ENCODE measurements at regions not wholly inside any gene's neighbourhood (a gene's known extent, or its start where the extent isn't known, plus 50 kb on each side); places are given as distances from the start of the nearest gene placed in this dataset.

GRCh38 chr15:37249249-37249648 is 148.9 kb upstream of the MEIS2 start:
- Histone ChIP-seq H4K20me1 (ENCODE audit: control insufficient read depth, insufficient read depth, insufficient read length) (no peaks in the 10 kb centered on the region), H4K91ac (ENCODE audit: insufficient read length, low read depth, low read length) (no peak overlapping the region), H2BK5ac (ENCODE audit: insufficient read length, low read length) (no peak overlapping the region), H2BK15ac (ENCODE audit: low read depth, low read length) (no peak overlapping the region), H2BK20ac (ENCODE audit: low read depth, low read length, poor library complexity, severe bottlenecking) (no peak overlapping the region), H2AK5ac (ENCODE audit: insufficient read length, low read length) (no peak overlapping the region), H3K4ac (ENCODE audit: low read depth, low read length) (no peak overlapping the region), H4K8ac (replicated peaks; ENCODE audit: insufficient read length, low read depth, low read length) (no peak overlapping the region), H3K27ac (ENCODE audit: insufficient read length, low read depth, low read length) (no peak overlapping the region), H3T11ph (ENCODE audit: low read length) (no peak overlapping the region), H3K56ac (ENCODE audit: insufficient read length, low read depth, low read length) (no peak overlapping the region), H3K18ac (ENCODE audit: insufficient read length, low read depth, low read length) (no peak overlapping the region), H2AFZ (ENCODE audit: low read length) (no peak overlapping the region), H3K4me1 (ENCODE audit: insufficient read depth, low read length) (peaks cover 3% of the 10 kb centered on the region; the same call in 1 of the 2 replicates), H3K23me2 (ENCODE audit: insufficient read length, low read depth, low read length, poor library complexity, severe bottlenecking) (no peaks in the 10 kb centered on the region), H3K79me2 (ENCODE audit: insufficient read depth, low read length) (no peaks in the 10 kb centered on the region), H3K9me3 (ENCODE audit: control insufficient read depth, low read depth, low read length) (no peaks in the 10 kb centered on the region), H4K5ac (ENCODE audit: insufficient read length, low read depth, low read length) (no peak overlapping the region), H3K79me1 (ENCODE audit: insufficient read depth, low read depth, low read length, poor library complexity, severe bottlenecking) (no peaks in the 10 kb centered on the region), H3K14ac (ENCODE audit: insufficient read depth, low read length) (no peak overlapping the region), H2BK120ac (ENCODE audit: low read depth, low read length, poor library complexity, severe bottlenecking) (no peak overlapping the region), H3K27me3 (ENCODE audit: insufficient read depth, low read length) (no peaks in the 10 kb centered on the region), H2BK12ac (ENCODE audit: insufficient read length, low read depth, low read length) (no peak overlapping the region), H3K4me2 (ENCODE audit: insufficient read depth, insufficient read length, low read length) (no peak overlapping the region), H3K9ac (ENCODE audit: extremely low read depth, insufficient read length, low read length) (no peak overlapping the region), H3K23ac (ENCODE audit: insufficient read length, low read depth, low read length) (no peak overlapping the region)
- DNase-seq = no peak
- Mint-ChIP-seq H3K9me3 (no peaks in the 10 kb centered on the region), H3K4me1 (peaks cover 10 to 11% of the 10 kb centered on the region in 2 experiments), H3K4me3 (no peak overlapping the region), H3K27me3 (ENCODE audit: low read depth) (no peaks in the 10 kb centered on the region), H3K27ac (no peak overlapping the region), H3K36me3 (ENCODE audit: insufficient read depth in 1 of 3, low read depth in 3 of 3) (no peaks in the 10 kb centered on the region)
- TF ChIP-seq CTCF (conservative IDR thresholded peaks at IDR 0.05) = no peak
